NOMO-1 treated with dmso at 0.1 percent for 144 hours (cell line): ENCODE measurements at regions not wholly inside any gene's neighbourhood (a gene's known extent, or its start where the extent isn't known, plus 50 kb on each side); places are given as distances from the start of the nearest gene placed in this dataset.

Source experiments
- DNase-seq: peaks from one replicate; lab custom pipeline; 2025; ENCODE audit not compliant: unreplicated experiment; lab: John Stamatoyannopoulos, UW

DNA sequence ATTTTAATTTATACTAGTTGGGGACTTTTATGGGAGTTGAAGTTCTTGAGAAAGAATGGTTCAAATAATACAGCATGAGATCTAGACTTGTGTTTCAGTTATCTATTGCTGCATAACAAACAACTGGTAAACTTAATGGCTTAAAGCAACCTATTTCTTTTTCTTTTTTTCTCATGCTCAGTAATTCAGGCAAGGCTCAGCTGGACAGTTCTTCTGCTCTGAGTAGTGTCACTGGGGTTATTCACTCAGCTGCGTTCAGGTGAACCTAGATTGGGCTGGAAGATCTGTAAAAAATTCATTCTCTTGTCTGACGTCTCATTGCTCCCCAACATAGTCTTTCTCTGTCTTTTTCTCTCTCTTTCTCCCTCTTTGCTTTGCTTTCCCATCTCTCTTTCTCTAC, 291.7 kb downstream of the GBA3 start:
- DNase-seq, result no peak

DNA sequence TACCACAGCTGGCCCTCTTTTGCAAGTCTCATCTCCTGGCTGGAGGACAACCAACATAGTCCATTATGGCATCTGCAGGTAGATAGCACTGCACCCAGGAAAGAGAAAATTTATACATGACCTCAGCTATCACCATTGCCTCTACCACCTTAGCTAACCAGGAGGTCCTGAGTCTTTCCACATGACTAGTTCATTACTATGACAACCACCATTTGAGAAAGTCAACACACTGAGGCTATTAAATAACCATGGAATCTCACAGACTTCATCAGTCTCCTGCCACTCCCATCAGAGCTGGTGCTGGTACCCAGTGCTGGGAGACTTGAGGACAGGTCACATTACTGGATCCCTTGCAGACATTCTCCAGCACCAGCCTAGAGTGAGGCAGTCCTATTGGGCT, 285.9 kb downstream of the GBA3 start:
- no peak for DNase-seq

DNA sequence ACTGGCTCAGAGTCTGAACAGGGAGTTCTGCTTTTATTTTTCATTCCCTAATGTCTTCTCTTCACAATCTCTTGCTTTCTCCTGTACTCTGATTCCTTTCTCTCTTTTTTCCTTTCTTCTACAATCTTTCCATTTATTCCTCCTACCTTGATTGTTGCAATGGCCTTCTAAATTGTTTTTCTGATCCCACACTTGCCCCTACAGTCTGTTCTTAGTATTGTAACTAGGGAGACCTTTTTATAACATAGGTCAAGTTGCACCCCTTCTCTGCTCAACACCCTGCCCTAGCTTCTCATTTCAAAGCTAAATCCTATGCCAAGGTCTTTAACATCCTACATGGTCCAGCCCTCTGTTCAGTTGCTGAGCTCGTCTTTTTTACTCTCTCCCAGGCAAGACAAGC, 277.9 kb downstream of the GBA3 start:
- DNase-seq, result no peak

- no peak for DNase-seq
These were observed 276.7 kb downstream of the GBA3 start for GRCh38 chr4:22969287-22969896.

DNA sequence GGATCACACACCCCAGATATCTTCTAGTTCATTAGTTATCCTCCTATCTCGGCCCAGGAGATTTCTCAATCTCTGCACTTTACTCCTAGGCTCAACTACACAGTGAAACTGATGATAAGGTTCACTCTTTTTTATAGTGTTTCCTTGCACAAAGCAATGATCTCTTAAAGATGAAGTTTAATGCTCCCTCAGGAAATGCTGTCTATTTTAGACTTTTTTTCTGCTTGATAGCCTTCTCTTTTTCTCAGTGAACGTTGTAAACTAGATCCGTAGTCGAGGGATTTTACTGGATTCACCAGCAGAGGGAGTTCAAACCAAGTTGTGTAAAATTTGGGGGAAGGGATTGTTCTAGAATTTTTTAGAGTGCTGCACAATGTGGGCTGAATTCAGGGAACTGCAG, 269.6 kb downstream of the GBA3 start:
- peak; percentile 23 for DNase-seq

- no peak for DNase-seq
These were observed 266.7 kb downstream of the GBA3 start for GRCh38 chr4:22959483-22959882.

DNA sequence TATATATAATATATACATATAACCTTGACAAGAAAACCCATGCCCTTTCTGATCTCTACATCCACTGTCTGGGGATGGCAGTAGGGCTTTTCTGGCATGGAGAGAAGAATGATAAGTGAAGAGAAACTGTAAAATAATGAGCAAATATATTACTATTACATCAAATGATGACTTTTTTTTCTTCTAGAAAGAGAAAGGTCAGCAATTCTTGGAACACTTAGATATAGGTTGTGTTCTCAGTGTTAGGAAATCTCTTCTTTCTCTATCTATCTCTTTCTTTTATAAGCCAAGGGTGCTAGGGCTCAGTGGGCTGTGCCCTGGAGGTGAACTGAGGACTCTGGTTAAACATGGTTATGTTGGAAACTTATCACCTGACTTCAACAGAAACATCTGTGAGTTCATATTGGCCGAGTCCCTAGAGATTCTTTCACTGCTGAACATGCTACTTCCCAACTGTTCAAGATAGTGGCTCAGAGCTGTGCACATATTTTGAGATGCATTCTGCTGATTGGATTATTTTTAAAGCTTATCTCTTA, 265.1 kb downstream of the GBA3 start:
- DNase-seq, result no peak

DNA sequence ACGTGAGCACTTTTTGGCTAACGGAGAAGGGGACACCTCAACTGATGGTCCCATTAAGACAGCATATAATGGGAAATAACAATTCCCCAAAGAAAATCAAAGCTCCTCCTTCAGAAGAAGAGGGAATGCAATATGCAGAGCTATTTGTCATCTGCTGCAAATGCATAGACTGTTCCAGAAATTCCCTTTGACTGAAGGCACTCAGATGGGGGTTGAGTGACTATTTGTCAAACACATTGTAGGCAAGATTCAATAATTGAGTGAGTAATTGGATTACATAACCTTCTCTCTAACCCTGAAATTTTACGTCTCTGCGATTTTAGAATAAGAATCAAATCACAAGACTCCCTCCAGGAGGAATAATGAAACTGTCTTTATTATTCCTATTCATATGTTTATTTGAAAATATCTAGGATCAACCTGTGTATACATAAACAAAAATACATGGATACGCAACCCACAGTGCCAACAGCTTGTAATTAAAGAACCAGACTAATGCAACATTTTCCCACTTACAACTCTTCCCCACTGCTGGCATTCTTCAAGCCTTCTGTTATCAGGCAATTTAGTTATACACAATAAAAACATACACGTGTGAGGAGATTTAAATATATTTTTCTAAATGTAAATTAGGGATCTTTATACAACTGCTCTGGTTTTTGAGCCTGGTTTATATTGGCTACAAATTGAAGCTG, 256.6 kb downstream of the GBA3 start:
- no peak for DNase-seq

DNA sequence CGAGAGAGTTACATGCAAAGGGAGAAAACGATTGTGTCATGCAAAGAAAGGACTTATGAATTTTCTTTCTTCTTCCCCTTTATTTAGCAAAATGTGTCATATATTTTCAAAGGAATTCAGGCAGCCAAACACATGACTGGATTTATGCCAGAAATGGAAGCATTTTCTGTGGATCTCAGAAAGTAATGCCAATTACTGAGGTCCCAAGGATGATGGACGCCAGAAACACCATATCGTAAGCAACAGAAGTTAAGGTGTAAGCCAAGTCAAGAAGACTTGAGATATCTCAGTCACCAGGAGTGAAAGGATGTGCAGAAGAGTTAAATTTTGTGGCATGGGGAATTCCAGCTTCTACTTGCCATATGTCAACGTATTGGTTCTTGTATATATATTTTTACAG, 255.1 kb downstream of the GBA3 start:
- DNase-seq, result no peak

- DNase-seq, result no peak
These were observed 250.3 kb downstream of the GBA3 start for GRCh38 chr4:22942920-22943559.

- no peak for DNase-seq
These were observed 249.1 kb downstream of the GBA3 start for GRCh38 chr4:22941688-22942375.

DNA sequence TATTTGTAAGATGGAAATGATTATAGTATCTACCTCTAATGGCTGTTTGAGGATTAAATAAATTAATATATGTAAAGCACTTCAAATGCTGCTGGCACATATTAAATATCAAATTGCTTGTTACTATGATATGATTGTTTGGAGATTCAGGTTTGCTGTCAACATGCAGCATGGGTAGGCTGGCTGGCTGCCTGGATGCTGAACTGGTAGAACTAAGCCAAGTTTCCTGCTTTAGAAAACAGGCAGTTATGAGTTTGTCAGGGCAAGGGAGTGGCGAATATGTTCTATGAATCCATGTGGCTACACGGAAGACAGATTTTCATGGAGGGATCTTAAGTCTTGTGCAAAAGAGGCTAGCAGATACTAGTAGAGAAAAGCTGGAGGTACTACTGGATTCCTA, 239.6 kb downstream of the GBA3 start:
- no peak for DNase-seq

DNA sequence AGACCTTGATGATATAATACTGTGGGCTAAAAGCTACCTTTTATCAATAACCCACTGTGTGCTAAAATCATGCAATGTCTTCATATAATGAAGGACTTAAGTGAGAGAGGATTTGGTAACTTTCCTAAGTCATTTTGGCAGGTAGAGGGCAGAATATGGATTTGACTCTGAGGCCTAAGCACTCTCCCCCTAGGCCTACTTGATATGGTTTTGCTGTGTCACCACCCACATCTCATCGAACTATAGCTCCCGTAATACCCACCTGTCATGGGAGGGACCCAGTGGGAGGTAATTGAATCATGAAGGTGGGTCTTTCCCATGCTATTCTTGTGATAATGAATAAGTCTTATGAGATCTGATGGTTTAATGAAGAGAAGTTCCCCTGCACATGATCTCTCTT, 229.7 kb downstream of the GBA3 start:
- DNase-seq, result no peak

- DNase-seq, result peak; percentile 78
These were observed 229.2 kb downstream of the GBA3 start for GRCh38 chr4:22921936-22922335.

- no peak for DNase-seq
These were observed 218.5 kb downstream of the GBA3 start for GRCh38 chr4:22911285-22911684.

GRCh38 chr4:22910200-22910599, 217.5 kb downstream of the GBA3 start:
- peak; percentile 83 for DNase-seq

GRCh38 chr4:22906045-22906444, 213.3 kb downstream of the GBA3 start:
- no peak for DNase-seq

DNA sequence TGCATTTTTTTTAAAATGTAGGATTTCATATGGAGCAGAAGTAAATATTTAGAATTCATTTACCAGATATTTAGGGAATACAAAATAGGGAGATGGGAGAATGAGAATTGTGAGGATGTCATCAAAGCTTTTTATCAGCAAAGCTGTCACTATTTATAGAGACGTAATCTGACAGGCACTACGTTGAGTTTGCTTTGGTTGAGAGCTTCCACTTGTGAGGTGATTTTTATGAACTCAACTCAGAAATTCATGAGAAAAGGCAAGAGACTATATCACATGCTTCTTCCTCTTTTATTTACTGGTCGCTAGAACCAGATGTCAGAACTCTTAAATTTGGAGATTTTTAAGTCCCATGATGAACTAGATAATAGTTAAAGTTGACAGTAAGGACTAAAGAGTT, 211.2 kb downstream of the GBA3 start:
- DNase-seq, result no peak

DNA sequence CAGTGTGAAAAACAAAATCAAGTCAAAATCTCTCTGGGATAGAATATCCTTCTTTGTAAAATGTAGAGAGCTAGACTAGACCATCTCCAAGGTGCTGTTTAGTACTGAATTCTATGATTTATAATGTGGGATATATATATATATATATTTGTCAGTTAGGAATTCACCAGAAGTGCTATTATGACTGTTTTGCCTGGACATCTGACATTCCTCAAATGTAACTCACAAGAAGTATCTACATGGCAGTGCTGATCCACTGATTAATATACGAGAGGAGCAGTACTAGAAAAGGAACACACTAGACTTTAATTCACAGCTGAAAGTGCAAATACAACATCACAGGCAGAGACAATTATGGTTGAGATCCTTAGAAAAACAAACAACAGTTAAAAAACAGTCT, 208.9 kb downstream of the GBA3 start:
- DNase-seq, result no peak

- no peak for DNase-seq
These were observed 208.1 kb downstream of the GBA3 start for GRCh38 chr4:22900876-22901275.

GRCh38 chr4:22897520-22898108, 204.9 kb downstream of the GBA3 start:
- no peak for DNase-seq
